GM23338 (cell line): ENCODE measurements at regions not wholly inside any gene's neighbourhood (a gene's known extent, or its start where the extent isn't known, plus 50 kb on each side); places are given as distances from the start of the nearest gene placed in this dataset.
A peak's percentile ranks its signal among the peaks of the same experiment; 100 is the strongest.

Experiments
- ATAC-seq: fragments of 200-7000 bp; cut with Tn5 transposase; 3 replicates; pipeline ENCODE4 v1.9.1; 2020
- DNase-seq: peaks from one replicate; pipeline ENCODE4 v3.0.0-alpha.2; 2015; ENCODE audit warnings: low spot score
- H2AFZ ChIP-seq: fragments of 200-600 bp; sonication (generic); 2 replicates; pipeline ENCODE4 v1.8.0; 2016; ENCODE audit warnings: antibody characterized with exemption, mild to moderate bottlenecking, moderate library complexity
- H3F3A ChIP-seq: fragments of 200-600 bp; sonication (generic); replicated peaks from 2 replicates; pipeline ENCODE4 v1.8.0; 2017; ENCODE audit warnings: antibody characterized with exemption, mixed run types, low read depth
- H3K27ac ChIP-seq: fragments of 200-600 bp; sonication (generic); 2 replicates; pipeline ENCODE4 v1.6.1; 2016; ENCODE audit warnings: low read depth
- H3K27me3 ChIP-seq: fragments of 200-600 bp; sonication (generic); 2 replicates; pipeline ENCODE4 v1.8.0; 2016; ENCODE audit warnings: mild to moderate bottlenecking, mixed run types, moderate library complexity; ENCODE audit not compliant: insufficient read depth
- H3K36me3 ChIP-seq: fragments of 200-600 bp; sonication (generic); 2 replicates; pipeline ENCODE4 v1.8.0; 2016; ENCODE audit warnings: mild to moderate bottlenecking; ENCODE audit not compliant: insufficient read depth
- H3K4me1 ChIP-seq: fragments of 200-600 bp; sonication (generic); 2 replicates; pipeline ENCODE4 v1.8.0; 2016; ENCODE audit warnings: mild to moderate bottlenecking, moderate library complexity; ENCODE audit not compliant: insufficient read depth
- H3K4me2 ChIP-seq: fragments of 200-600 bp; sonication (generic); 2 replicates; pipeline ENCODE4 v1.7.1; 2017; ENCODE audit warnings: mixed run types
- H3K4me3 ChIP-seq: fragments of 200-600 bp; sonication (generic); 2 replicates; pipeline ENCODE4 v1.6.1; 2016; ENCODE audit warnings: mixed run types
- H3K79me2 ChIP-seq: fragments of 200-600 bp; sonication (generic); replicated peaks from 2 replicates; pipeline ENCODE4 v1.8.0; 2017; ENCODE audit warnings: mild to moderate bottlenecking; ENCODE audit not compliant: insufficient read depth
- H3K9me2 ChIP-seq: fragments of 200-600 bp; sonication (generic); 2 replicates; pipeline ENCODE4 v1.8.0; 2017; ENCODE audit not compliant: insufficient read depth
- H4K20me1 ChIP-seq: fragments of 200-600 bp; sonication (generic); replicated peaks from 2 replicates; pipeline ENCODE4 v1.8.0; 2017; ENCODE audit warnings: mild to moderate bottlenecking; ENCODE audit not compliant: insufficient read depth
- H3K27ac Mint-ChIP-seq: 2 replicates; pipeline ENCODE4 v1.8.0; 2020; ENCODE audit warnings: inconsistent platforms, mild to moderate bottlenecking, moderate library complexity, mixed read lengths
- H3K27me3 Mint-ChIP-seq: 3 replicates; pipeline ENCODE4 v1.8.0; 2022; ENCODE audit warnings: low read depth, mild to moderate bottlenecking, moderate library complexity, mixed read lengths, inconsistent platforms; ENCODE audit not compliant: insufficient read depth, poor library complexity
- H3K36me3 Mint-ChIP-seq: 3 replicates; pipeline ENCODE4 v1.8.0; 2021; ENCODE audit warnings: low read depth, mild to moderate bottlenecking, inconsistent platforms, moderate library complexity, mixed read lengths
- H3K4me1 Mint-ChIP-seq: 3 replicates; pipeline ENCODE4 v1.8.0; 2020; ENCODE audit warnings: mild to moderate bottlenecking, inconsistent platforms, mixed read lengths
- H3K4me3 Mint-ChIP-seq: 3 replicates; pipeline ENCODE4 v1.8.0; 2021; ENCODE audit warnings: moderate library complexity, mild to moderate bottlenecking, inconsistent platforms, mixed read lengths
- H3K9me3 Mint-ChIP-seq: 3 replicates; pipeline ENCODE4 v1.8.0; 2020; ENCODE audit warnings: moderate library complexity, mild to moderate bottlenecking, inconsistent platforms, mixed read lengths
- CTCF ChIP-seq, 2 experiments: fragments of 200-600 bp in 1 of 2; sonication (generic) in 1 of 2; conservative IDR thresholded peaks; 2 replicates each; pipeline versions ENCODE4 v1.5.1 to v1.6.1; 2016 to 2017; ENCODE audit warnings: antibody characterized with exemption in 2 of 2, low read depth in 2 of 2, mild to moderate bottlenecking in 2 of 2, moderate library complexity in 1 of 2
- ZNF462 ChIP-seq: fragments of 250-450 bp; sonication (Bioruptor Pico); IDR thresholded peaks from 2 replicates; pipeline ENCODE4 v1.5.0; 2020; ENCODE audit warnings: mild to moderate bottlenecking, moderate library complexity

- Mint-ChIP-seq H3K9me3 (no peaks in the 10 kb centered on the region), H3K27ac (no peak overlapping the region), H3K4me1 (peaks cover 14% of the 10 kb centered on the region; the same call in 2 of the 3 replicates), H3K4me3 (no peak overlapping the region), H3K36me3 (peaks cover 3% of the 10 kb centered on the region; the same call in 1 of the 3 replicates), H3K27me3 (no peaks in the 10 kb centered on the region)
- no peak overlapping the region for H3K4me3 ChIP-seq
- H3F3A ChIP-seq, result no peaks in the 10 kb centered on the region
- TF ChIP-seq CTCF (conservative IDR thresholded peaks at IDR 0.05; ENCODE audit: low read depth in 2 of 2), result no peak
- peak; percentile 57; the same call in 1 of the 2 replicates for TF ChIP-seq ZNF462 (CRISPR knock-in tag)
- no peaks in the 10 kb centered on the region for H3K36me3 ChIP-seq
- H3K27ac ChIP-seq, result no peak overlapping the region
- H3K4me2 ChIP-seq, result no peak overlapping the region
- H4K20me1 ChIP-seq, result no peaks in the 10 kb centered on the region
- H3K27me3 ChIP-seq, result no peaks in the 10 kb centered on the region
- no peaks in the 10 kb centered on the region for H3K9me2 ChIP-seq
- ATAC-seq (peak; percentile 74), DNase-seq (peak; percentile 24)
- no peaks in the 10 kb centered on the region; the same call in 1 of the 2 replicates for H3K4me1 ChIP-seq
- H2AFZ ChIP-seq, result peak overlapping the region; percentile 66; the same call in 1 of the 2 replicates
- no peaks in the 10 kb centered on the region for H3K79me2 ChIP-seq
Measured at GRCh38 chr4:114192854-114193253, 213.4 kb upstream of the ARSJ start.
